Panc1 (cell line): ENCODE measurements at regions not wholly inside any gene's neighbourhood (a gene's known extent, or its start where the extent isn't known, plus 50 kb on each side); places are given as distances from the start of the nearest gene placed in this dataset.
A peak's percentile ranks its signal among the peaks of the same experiment; 100 is the strongest.

ENCODE experiments used
- ATAC-seq: fragments of 200-7000 bp; cut with Tn5 transposase; 2 replicates; pipeline ENCODE4 v1.9.1; 2020; ENCODE audit warnings: mild to moderate bottlenecking, moderate library complexity
- BruUV-seq: library from RNA; stranded (reverse); fragments of 400-500 nt; replicated peaks from 2 replicates; lab custom pipeline; 2021; lab: Mats Ljungman, UMichigan
- CTCF ChIA-PET: fragments of 300-600 bp; sonication (Branson Sonifier 250); formaldehyde crosslinking; loops from one replicate; lab custom pipeline; 2022; ENCODE audit warnings: antibody characterized with exemption; lab: Charles Lee
- POLR2A ChIA-PET: fragments of 300-600 bp; sonication (Branson Sonifier 250); formaldehyde crosslinking; loops from one replicate; lab custom pipeline; 2022; ENCODE audit warnings: antibody characterized with exemption; lab: Charles Lee
- DNase-seq: peaks from one replicate; pipeline ENCODE4 v3.0.0-alpha.2; 2010; ENCODE audit warnings: low read depth, low spot score
- H3K27ac ChIP-seq: 2 replicates; pipeline ENCODE4 v1.5.1; 2011; ENCODE audit warnings: mild to moderate bottlenecking, low read length, inconsistent platforms
- H3K27me3 ChIP-seq: fragments of 200-500 bp; sonication (Bioruptor generic); 2 replicates; pipeline ENCODE4 v1.6.0; 2014; ENCODE audit warnings: low read length, inconsistent platforms; ENCODE audit not compliant: control insufficient read depth, insufficient read depth
- H3K36me3 ChIP-seq: fragments of 200-500 bp; sonication (Bioruptor generic); 2 replicates; pipeline ENCODE4 v1.5.1; 2014; ENCODE audit warnings: inconsistent platforms, mild to moderate bottlenecking, low read length, moderate library complexity; ENCODE audit not compliant: control insufficient read depth, insufficient read depth
- H3K4me1 ChIP-seq: 2 replicates; pipeline ENCODE4 v1.5.1; 2011; ENCODE audit warnings: inconsistent platforms, mild to moderate bottlenecking, low read length, moderate library complexity; ENCODE audit not compliant: control insufficient read depth, insufficient read depth
- H3K4me3 ChIP-seq, 2 experiments: 2 replicates each; pipeline ENCODE4 v1.5.1; 2011 to 2012; ENCODE audit warnings: low read depth in 2 of 2, low read length in 2 of 2, mild to moderate bottlenecking in 2 of 2, inconsistent platforms in 1 of 2, moderate library complexity in 1 of 2
- H3K9me3 ChIP-seq: fragments of 200-500 bp; sonication (Bioruptor generic); 2 replicates; pipeline ENCODE4 v1.5.1; 2014; ENCODE audit warnings: low read depth, mild to moderate bottlenecking, inconsistent platforms, low read length, moderate library complexity; ENCODE audit not compliant: control insufficient read depth, insufficient read depth
- POLR2AphosphoS5 ChIP-seq: IDR thresholded peaks from 2 replicates; pipeline ENCODE4 v1.6.1; 2012; ENCODE audit warnings: mild to moderate bottlenecking, low read depth, low read length, moderate library complexity
- SIN3A ChIP-seq: IDR thresholded peaks from 2 replicates; pipeline ENCODE4 v1.6.1; 2012; ENCODE audit warnings: low read depth, mild to moderate bottlenecking, low read length, moderate library complexity, borderline replicate concordance; ENCODE audit not compliant: insufficient read depth
- TCF7L2 ChIP-seq: IDR thresholded peaks from 2 replicates; pipeline ENCODE4 v1.6.1; 2011; ENCODE audit warnings: mild to moderate bottlenecking, low read depth, low read length, inconsistent platforms
- in situ Hi-C: cut with HindIII; loops from 2 replicates; pipeline ENCODE4 v1.10.0; 2016; ENCODE audit warnings: low sequenced_read_pairs, low pct_unique_long_range_greater_than_20kb
- intact Hi-C: fragments of 100-400 bp; cut with micrococcal nuclease; formaldehyde crosslinking; loops from one replicate; pipeline ENCODE4 v1.10.0; 2022; ENCODE audit not compliant: unreplicated experiment
- TF ChIP-seq, protein P1 (sequence below): fragments of 450-650 bp; IDR thresholded peaks from 2 replicates; pipeline ENCODE4 v1.5.1; 2017; ENCODE audit warnings: mild to moderate bottlenecking
- TF ChIP-seq, protein P2 (sequence below), 2 experiments: IDR thresholded peaks; 2 replicates each; pipeline ENCODE4 v1.6.1; 2011 to 2012; ENCODE audit warnings: low read depth in 2 of 2, control low read depth in 1 of 2, low read length in 1 of 2, mild to moderate bottlenecking in 1 of 2, moderate library complexity in 1 of 2; ENCODE audit not compliant: insufficient read depth in 1 of 2

DNA sequence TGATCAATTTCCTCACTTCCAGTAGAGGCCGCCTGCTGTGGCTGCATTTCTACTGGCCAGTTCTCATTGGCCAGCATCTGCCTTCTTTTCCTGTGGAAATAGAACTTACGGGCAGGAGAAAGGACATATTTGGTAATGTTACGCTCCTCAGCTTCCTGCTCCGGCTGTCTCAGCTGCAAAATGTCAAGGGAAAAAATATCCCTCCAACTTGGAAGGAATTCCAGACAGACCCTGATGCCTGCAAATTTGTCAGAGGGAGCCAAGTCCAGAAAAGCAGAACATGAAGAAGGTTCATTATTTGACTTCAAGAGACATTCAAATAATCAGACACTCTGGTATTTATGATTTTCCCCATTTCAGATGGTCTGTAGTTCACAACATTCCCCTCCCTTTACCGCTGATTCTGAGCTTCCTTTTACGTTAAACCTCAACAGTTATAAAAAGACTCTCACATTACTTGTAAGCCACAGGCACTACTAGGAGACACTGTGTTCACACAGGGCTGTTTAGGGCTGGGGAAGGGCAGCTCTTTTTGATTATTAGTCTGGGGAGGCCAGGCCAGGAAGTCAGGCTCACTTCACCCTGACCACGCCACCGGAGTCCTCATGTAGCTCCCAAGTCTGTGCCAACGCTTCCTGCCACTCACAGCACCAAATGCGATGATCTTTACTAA lies 179.6 kb upstream of the CCN2 start:
- Histone ChIP-seq H3K36me3 (no peaks in the 10 kb centered on the region), H3K9me3 (no peaks in the 10 kb centered on the region), H3K4me3 (no peak overlapping the region), H3K4me1 (0 out of 2 replicates have a peak, but pooled peaks cover 6% of the 10 kb centered on the region), H3K27me3 (no peaks in the 10 kb centered on the region), H3K27ac (no peak overlapping the region)
- BruUV-seq = no TSS peak
- peak; percentile 54; the same call in 1 of the 2 replicates for ATAC-seq
- CTCF ChIA-PET = no interaction called here
- POLR2A ChIA-PET = no interaction called here
- intact Hi-C loops = no loop called here
- in situ Hi-C loops = no loop called here
- TF ChIP-seq, protein P1, sequence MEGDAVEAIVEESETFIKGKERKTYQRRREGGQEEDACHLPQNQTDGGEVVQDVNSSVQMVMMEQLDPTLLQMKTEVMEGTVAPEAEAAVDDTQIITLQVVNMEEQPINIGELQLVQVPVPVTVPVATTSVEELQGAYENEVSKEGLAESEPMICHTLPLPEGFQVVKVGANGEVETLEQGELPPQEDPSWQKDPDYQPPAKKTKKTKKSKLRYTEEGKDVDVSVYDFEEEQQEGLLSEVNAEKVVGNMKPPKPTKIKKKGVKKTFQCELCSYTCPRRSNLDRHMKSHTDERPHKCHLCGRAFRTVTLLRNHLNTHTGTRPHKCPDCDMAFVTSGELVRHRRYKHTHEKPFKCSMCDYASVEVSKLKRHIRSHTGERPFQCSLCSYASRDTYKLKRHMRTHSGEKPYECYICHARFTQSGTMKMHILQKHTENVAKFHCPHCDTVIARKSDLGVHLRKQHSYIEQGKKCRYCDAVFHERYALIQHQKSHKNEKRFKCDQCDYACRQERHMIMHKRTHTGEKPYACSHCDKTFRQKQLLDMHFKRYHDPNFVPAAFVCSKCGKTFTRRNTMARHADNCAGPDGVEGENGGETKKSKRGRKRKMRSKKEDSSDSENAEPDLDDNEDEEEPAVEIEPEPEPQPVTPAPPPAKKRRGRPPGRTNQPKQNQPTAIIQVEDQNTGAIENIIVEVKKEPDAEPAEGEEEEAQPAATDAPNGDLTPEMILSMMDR = no peak
- TF ChIP-seq SIN3A = no peak
- no peak for TF ChIP-seq TCF7L2
- no peak for TF ChIP-seq POLR2AphosphoS5
- TF ChIP-seq, protein P2, sequence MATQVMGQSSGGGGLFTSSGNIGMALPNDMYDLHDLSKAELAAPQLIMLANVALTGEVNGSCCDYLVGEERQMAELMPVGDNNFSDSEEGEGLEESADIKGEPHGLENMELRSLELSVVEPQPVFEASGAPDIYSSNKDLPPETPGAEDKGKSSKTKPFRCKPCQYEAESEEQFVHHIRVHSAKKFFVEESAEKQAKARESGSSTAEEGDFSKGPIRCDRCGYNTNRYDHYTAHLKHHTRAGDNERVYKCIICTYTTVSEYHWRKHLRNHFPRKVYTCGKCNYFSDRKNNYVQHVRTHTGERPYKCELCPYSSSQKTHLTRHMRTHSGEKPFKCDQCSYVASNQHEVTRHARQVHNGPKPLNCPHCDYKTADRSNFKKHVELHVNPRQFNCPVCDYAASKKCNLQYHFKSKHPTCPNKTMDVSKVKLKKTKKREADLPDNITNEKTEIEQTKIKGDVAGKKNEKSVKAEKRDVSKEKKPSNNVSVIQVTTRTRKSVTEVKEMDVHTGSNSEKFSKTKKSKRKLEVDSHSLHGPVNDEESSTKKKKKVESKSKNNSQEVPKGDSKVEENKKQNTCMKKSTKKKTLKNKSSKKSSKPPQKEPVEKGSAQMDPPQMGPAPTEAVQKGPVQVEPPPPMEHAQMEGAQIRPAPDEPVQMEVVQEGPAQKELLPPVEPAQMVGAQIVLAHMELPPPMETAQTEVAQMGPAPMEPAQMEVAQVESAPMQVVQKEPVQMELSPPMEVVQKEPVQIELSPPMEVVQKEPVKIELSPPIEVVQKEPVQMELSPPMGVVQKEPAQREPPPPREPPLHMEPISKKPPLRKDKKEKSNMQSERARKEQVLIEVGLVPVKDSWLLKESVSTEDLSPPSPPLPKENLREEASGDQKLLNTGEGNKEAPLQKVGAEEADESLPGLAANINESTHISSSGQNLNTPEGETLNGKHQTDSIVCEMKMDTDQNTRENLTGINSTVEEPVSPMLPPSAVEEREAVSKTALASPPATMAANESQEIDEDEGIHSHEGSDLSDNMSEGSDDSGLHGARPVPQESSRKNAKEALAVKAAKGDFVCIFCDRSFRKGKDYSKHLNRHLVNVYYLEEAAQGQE (IDR thresholded peaks at IDR 0.05; ENCODE audit: insufficient read depth in 1 of 2, low read depth in 2 of 2, low read length in 1 of 2) = no peak
- DNase-seq = no peak

- intact Hi-C loops (no loop called here), in situ Hi-C loops (no loop called here)
- Histone ChIP-seq H3K4me3 (no peak overlapping the region), H3K27me3 (no peaks in the 10 kb centered on the region), H3K4me1 (0 out of 2 replicates have a peak, but pooled peaks cover 6% of the 10 kb centered on the region), H3K27ac (no peak overlapping the region), H3K9me3 (no peaks in the 10 kb centered on the region), H3K36me3 (no peaks in the 10 kb centered on the region)
- TF ChIP-seq, protein P1 = no peak
- no peak for TF ChIP-seq POLR2AphosphoS5
- TF ChIP-seq SIN3A = no peak
- TF ChIP-seq TCF7L2 = no peak
- TF ChIP-seq, protein P2 (IDR thresholded peaks at IDR 0.05; ENCODE audit: insufficient read depth in 1 of 2, low read depth in 2 of 2, low read length in 1 of 2) = no peak
- ATAC-seq = no peak
- CTCF ChIA-PET = no interaction called here
- no peak for DNase-seq
- no TSS peak for BruUV-seq
- POLR2A ChIA-PET = no interaction called here
Measured at GRCh38 chr6:132128424-132128823, 177.3 kb upstream of the CCN2 start.
